ENCODE measurements at regions not wholly inside any gene's neighbourhood (a gene's known extent, or its start where the extent isn't known, plus 50 kb on each side); places are given as distances from the start of the nearest gene placed in this dataset.
"Not testable (repeated sequence)": the region's sequence is repeated elsewhere in the genome, so short reads cannot be mapped to it uniquely, and the experiment has no call there.

DNA sequence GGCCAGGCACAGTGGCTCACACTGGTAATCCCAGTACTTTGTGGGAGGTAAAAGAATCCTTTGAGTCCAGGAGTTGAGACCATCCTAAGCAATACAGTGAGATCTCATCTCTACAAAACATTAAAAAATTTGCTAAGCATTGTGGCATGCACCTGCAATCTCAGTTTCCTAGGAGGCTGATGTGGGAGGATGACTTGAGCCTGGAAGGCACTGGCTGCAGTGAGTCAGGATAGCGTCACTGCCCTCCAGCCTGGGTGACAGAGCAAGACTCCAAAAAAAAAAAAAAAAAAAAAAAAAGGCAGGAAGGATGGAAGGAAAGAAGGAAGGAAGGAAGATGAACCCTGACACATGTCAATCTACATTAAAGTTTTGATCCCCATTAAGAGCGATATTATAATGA is 1452.2 kb upstream of the ACO1 start:
- TF ChIP-seq, protein P1, sequence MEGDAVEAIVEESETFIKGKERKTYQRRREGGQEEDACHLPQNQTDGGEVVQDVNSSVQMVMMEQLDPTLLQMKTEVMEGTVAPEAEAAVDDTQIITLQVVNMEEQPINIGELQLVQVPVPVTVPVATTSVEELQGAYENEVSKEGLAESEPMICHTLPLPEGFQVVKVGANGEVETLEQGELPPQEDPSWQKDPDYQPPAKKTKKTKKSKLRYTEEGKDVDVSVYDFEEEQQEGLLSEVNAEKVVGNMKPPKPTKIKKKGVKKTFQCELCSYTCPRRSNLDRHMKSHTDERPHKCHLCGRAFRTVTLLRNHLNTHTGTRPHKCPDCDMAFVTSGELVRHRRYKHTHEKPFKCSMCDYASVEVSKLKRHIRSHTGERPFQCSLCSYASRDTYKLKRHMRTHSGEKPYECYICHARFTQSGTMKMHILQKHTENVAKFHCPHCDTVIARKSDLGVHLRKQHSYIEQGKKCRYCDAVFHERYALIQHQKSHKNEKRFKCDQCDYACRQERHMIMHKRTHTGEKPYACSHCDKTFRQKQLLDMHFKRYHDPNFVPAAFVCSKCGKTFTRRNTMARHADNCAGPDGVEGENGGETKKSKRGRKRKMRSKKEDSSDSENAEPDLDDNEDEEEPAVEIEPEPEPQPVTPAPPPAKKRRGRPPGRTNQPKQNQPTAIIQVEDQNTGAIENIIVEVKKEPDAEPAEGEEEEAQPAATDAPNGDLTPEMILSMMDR (IDR thresholded peaks at IDR 0.05; ENCODE audit: low read depth, low read length) = no peak
- TF ChIP-seq EZH2phosphoT487 (IDR thresholded peaks at IDR 0.05; ENCODE audit: low read depth) = no peak
- Histone ChIP-seq H3K36me3 (replicated peaks; ENCODE audit: low read depth, low read length) (no peaks in the 10 kb centered on the region), H3K9me3 (ENCODE audit: insufficient read depth, low read length) (no peaks in the 10 kb centered on the region), H3K27me3 (ENCODE audit: low read depth, low read length) (no peaks in the 10 kb centered on the region), H3K9ac (ENCODE audit: low read length) (no peak overlapping the region), H3K4me2 (ENCODE audit: low read length) (no peak overlapping the region), H3K4me3 (ENCODE audit: low read length) (no peak overlapping the region), H3K79me2 (ENCODE audit: low read length) (no peaks in the 10 kb centered on the region), H2AFZ (ENCODE audit: low read depth, low read length) (no peak overlapping the region), H4K20me1 (ENCODE audit: insufficient read depth, low read length) (no peaks in the 10 kb centered on the region), H3K4me1 (ENCODE audit: low read length) (no peaks in the 10 kb centered on the region), H3K27ac (ENCODE audit: low read length) (no peak overlapping the region)

DNA sequence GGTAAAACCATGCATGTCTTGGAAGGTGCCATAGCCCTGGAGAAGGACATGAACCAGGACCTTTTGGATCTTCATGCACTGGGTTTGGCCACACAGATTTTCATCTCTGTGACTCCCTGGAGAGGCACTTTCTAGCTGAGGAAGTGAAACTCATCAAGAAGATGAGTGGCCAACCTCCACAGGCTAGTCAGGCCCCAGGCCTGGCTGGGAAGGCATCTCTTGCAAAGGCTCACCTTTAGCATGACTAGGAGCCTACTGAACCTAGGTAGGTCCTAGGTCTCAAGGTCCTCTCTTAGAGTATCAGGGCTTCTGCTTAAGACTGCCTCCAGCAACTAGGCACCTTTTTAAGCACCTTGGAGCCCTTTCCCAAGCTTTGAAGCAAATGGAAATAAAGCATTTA is 1448.7 kb upstream of the ACO1 start:
- TF ChIP-seq, protein P1 (IDR thresholded peaks at IDR 0.05; ENCODE audit: low read depth, low read length) = no peak
- no peak for TF ChIP-seq EZH2phosphoT487 (IDR thresholded peaks at IDR 0.05; ENCODE audit: low read depth)
- Histone ChIP-seq H3K4me2 (ENCODE audit: low read length) (no peak overlapping the region), H3K79me2 (ENCODE audit: low read length) (no peaks in the 10 kb centered on the region), H3K36me3 (replicated peaks; ENCODE audit: low read depth, low read length) (no peaks in the 10 kb centered on the region), H2AFZ (ENCODE audit: low read depth, low read length) (no peak overlapping the region), H3K27me3 (ENCODE audit: low read depth, low read length) (no peaks in the 10 kb centered on the region), H3K27ac (ENCODE audit: low read length) (no peak overlapping the region), H3K9me3 (ENCODE audit: insufficient read depth, low read length) (no peaks in the 10 kb centered on the region), H3K4me1 (ENCODE audit: low read length) (no peaks in the 10 kb centered on the region), H3K4me3 (ENCODE audit: low read length) (no peak overlapping the region), H4K20me1 (ENCODE audit: insufficient read depth, low read length) (no peaks in the 10 kb centered on the region), H3K9ac (ENCODE audit: low read length) (no peak overlapping the region)

DNA sequence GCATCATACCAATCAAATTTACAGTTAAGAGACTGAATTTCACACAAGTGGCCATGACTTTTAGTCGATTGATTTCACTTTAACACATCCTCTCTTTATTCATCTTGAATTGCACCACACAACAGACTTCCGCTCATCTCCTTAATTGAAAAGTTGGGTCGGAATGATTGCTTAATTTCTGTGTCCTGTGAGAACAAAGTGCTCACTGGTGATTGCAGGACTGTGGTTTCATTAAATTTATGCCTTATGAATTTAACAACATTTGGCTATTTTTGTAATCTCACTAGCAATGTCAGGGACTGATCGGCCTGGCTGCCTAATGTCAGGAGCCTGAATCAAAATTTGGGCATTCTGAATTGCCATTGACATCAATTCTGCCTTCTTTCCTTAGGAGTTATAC is 1447.3 kb upstream of the ACO1 start:
- no peak overlapping the region for H3K4me2 ChIP-seq (ENCODE audit: low read length)
- no peak overlapping the region for H3K9ac ChIP-seq (ENCODE audit: low read length)
- H2AFZ ChIP-seq (ENCODE audit: low read depth, low read length) = no peak overlapping the region
- H3K9me3 ChIP-seq (ENCODE audit: insufficient read depth, low read length) = no peaks in the 10 kb centered on the region
- no peaks in the 10 kb centered on the region for H3K27me3 ChIP-seq (ENCODE audit: low read depth, low read length)
- TF ChIP-seq, protein P1 (IDR thresholded peaks at IDR 0.05; ENCODE audit: low read depth, low read length) = no peak
- TF ChIP-seq EZH2phosphoT487 (IDR thresholded peaks at IDR 0.05; ENCODE audit: low read depth) = no peak
- no peak overlapping the region for H3K4me3 ChIP-seq (ENCODE audit: low read length)
- no peak overlapping the region for H3K27ac ChIP-seq (ENCODE audit: low read length)
- no peaks in the 10 kb centered on the region for H4K20me1 ChIP-seq (ENCODE audit: insufficient read depth, low read length)
- no peaks in the 10 kb centered on the region for H3K4me1 ChIP-seq (ENCODE audit: low read length)
- H3K79me2 ChIP-seq (ENCODE audit: low read length) = no peaks in the 10 kb centered on the region
- no peaks in the 10 kb centered on the region for H3K36me3 ChIP-seq (replicated peaks; ENCODE audit: low read depth, low read length)

DNA sequence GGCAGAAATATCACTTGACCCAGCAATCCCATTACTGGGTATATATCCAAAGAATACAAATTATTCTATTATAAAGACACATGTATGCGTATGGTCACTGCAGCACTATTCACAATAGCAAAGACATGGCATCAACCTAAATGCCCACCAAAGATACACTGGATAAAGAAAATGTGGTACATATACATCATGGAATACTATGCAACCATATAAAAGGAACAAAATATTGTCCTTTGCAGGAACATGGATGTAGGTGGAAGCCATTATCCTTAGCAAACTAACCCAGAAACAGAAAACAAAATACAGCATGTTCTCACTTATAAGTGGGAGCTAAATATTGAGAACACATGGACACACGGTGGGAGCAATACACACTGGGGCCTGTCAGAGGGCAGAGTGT is 1441.6 kb upstream of the ACO1 start:
- H3K4me1 ChIP-seq (ENCODE audit: low read length); H3K4me2 ChIP-seq (ENCODE audit: low read length); H3K9me3 ChIP-seq (ENCODE audit: insufficient read depth, low read length); H3K27me3 ChIP-seq (ENCODE audit: low read depth, low read length); H4K20me1 ChIP-seq (ENCODE audit: insufficient read depth, low read length); H2AFZ ChIP-seq (ENCODE audit: low read depth, low read length); H3K36me3 ChIP-seq (replicated peaks; ENCODE audit: low read depth, low read length); H3K27ac ChIP-seq (ENCODE audit: low read length); H3K79me2 ChIP-seq (ENCODE audit: low read length); H3K4me3 ChIP-seq (ENCODE audit: low read length); H3K9ac ChIP-seq (ENCODE audit: low read length): not testable (repeated sequence)
